ENCODE measurements at regions not wholly inside any gene's neighbourhood (a gene's known extent, or its start where the extent isn't known, plus 50 kb on each side); places are given as distances from the start of the nearest gene placed in this dataset.
A peak's percentile ranks its signal among the peaks of the same experiment; 100 is the strongest.

DNA sequence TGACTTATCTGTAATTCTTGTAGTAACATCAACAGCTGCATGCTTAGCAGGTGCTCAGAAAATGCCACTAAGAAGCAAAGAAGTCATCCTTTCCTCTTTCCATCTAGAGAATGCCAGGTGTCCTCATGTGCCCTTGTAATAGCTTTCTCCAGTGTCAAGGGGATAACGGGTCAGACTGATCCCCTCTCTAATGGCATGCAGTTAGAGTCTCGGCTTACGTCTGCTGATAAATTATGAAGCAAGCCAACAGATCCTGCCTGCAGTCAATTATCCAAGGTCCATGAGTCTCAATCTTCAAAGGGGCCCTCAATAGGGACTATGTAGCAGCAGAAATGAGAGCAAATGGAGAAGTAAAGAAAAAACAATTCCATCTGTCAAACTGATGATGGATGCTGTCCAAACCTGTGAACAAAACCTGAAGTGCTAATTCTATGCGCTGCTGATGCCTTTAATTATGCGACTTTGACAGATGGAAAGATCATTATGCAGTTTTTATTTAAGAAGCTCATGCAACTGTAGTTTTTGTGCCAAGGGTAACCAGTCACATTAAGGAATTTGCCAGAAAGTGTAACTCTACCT, 162.8 kb upstream of the PEX5L start:
- H3K9ac ChIP-seq (ENCODE audit: low read length): no peak overlapping the region
- H3K4me1 ChIP-seq (ENCODE audit: insufficient read depth, low read length, severe bottlenecking): no peaks in the 10 kb centered on the region
- no peaks in the 10 kb centered on the region for H3F3A ChIP-seq (ENCODE audit: insufficient read depth, low read length)
- no peaks in the 10 kb centered on the region for H3K36me3 ChIP-seq (ENCODE audit: insufficient read depth, low read length)
- no peak overlapping the region for H3K4me2 ChIP-seq (ENCODE audit: low read length)
- no peaks in the 10 kb centered on the region for H3K79me2 ChIP-seq (ENCODE audit: insufficient read depth, low read length)
- no peak overlapping the region for H3K27ac ChIP-seq (ENCODE audit: low read depth, low read length, poor library complexity, severe bottlenecking)
- no peaks in the 10 kb centered on the region for H3K9me3 ChIP-seq (ENCODE audit: low read length)
- H2AFZ ChIP-seq (ENCODE audit: low read length): no peak overlapping the region
- H4K20me1 ChIP-seq (ENCODE audit: insufficient read depth, low read length): no peaks in the 10 kb centered on the region
- no peaks in the 10 kb centered on the region for H3K27me3 ChIP-seq (ENCODE audit: insufficient read depth, low read length)
- TF ChIP-seq EZH2 (IDR thresholded peaks at IDR 0.05; ENCODE audit: borderline replicate concordance, low read length): no peak
- TF ChIP-seq, protein P1, sequence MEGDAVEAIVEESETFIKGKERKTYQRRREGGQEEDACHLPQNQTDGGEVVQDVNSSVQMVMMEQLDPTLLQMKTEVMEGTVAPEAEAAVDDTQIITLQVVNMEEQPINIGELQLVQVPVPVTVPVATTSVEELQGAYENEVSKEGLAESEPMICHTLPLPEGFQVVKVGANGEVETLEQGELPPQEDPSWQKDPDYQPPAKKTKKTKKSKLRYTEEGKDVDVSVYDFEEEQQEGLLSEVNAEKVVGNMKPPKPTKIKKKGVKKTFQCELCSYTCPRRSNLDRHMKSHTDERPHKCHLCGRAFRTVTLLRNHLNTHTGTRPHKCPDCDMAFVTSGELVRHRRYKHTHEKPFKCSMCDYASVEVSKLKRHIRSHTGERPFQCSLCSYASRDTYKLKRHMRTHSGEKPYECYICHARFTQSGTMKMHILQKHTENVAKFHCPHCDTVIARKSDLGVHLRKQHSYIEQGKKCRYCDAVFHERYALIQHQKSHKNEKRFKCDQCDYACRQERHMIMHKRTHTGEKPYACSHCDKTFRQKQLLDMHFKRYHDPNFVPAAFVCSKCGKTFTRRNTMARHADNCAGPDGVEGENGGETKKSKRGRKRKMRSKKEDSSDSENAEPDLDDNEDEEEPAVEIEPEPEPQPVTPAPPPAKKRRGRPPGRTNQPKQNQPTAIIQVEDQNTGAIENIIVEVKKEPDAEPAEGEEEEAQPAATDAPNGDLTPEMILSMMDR (IDR thresholded peaks at IDR 0.05; ENCODE audit: low read length): no peak
- H3K9me2 ChIP-seq (ENCODE audit: low read depth, low read length): no peaks in the 10 kb centered on the region
- H3K4me3 ChIP-seq (ENCODE audit: low read depth, low read length, poor library complexity, severe bottlenecking): no peak overlapping the region

DNA sequence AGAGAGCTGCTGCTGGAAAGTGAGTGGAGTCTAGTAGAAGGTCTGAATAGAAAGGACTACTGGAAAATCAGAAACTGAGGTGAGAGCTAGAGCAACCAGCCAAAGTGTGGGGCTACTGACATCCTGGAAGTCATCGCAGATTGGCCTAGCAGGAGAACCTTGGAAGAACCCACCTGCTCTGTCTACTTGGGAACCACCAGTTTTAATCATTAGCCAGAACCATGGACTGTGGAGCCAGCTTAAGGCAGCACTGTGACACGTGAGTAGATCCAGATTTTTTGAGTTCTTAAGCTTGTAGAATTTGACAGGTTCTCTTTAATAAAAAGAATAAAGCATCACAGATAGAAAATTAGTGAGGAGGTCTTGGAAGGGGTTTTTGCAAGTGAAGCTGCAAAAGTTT, 179.1 kb upstream of the PEX5L start:
- Histone ChIP-seq H3F3A (ENCODE audit: insufficient read depth, low read length) (no peaks in the 10 kb centered on the region), H3K27ac (ENCODE audit: low read depth, low read length, poor library complexity, severe bottlenecking) (no peak overlapping the region), H3K4me1 (ENCODE audit: insufficient read depth, low read length, severe bottlenecking) (no peaks in the 10 kb centered on the region), H2AFZ (ENCODE audit: low read length) (no peak overlapping the region), H3K36me3 (ENCODE audit: insufficient read depth, low read length) (no peaks in the 10 kb centered on the region), H3K9me2 (ENCODE audit: low read depth, low read length) (no peaks in the 10 kb centered on the region), H3K79me2 (ENCODE audit: insufficient read depth, low read length) (no peaks in the 10 kb centered on the region), H4K20me1 (ENCODE audit: insufficient read depth, low read length) (no peaks in the 10 kb centered on the region), H3K4me2 (ENCODE audit: low read length) (no peak overlapping the region), H3K9me3 (ENCODE audit: low read length) (no peaks in the 10 kb centered on the region), H3K4me3 (ENCODE audit: low read depth, low read length, poor library complexity, severe bottlenecking) (no peak overlapping the region), H3K9ac (ENCODE audit: low read length) (no peak overlapping the region), H3K27me3 (ENCODE audit: insufficient read depth, low read length) (no peaks in the 10 kb centered on the region)
- TF ChIP-seq EZH2 (IDR thresholded peaks at IDR 0.05; ENCODE audit: borderline replicate concordance, low read length): no peak
- TF ChIP-seq, protein P1 (IDR thresholded peaks at IDR 0.05; ENCODE audit: low read length): no peak

DNA sequence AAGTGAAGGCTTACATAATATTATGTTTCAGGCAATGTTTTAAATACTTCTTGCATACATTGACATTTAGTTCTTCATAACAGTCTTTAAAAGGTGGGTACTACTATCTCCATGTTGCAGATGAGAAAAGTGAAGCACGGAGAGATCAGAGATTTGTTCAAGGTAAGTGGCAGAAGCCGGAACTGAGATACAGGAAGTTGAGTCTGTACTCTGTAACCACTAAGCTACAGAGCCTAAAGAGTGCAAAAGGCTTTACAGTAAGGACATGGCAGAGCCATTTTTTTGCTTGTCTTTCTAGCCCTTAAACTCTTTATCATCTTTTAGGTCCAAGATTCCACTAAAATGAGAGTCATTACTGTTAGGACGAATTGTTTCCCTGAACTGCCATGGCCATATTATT, 186.5 kb upstream of the PEX5L start:
- Histone ChIP-seq H3K4me1 (ENCODE audit: insufficient read depth, low read length, severe bottlenecking) (peaks cover 5% of the 10 kb centered on the region), H4K20me1 (ENCODE audit: insufficient read depth, low read length) (no peaks in the 10 kb centered on the region), H3K36me3 (ENCODE audit: insufficient read depth, low read length) (no peaks in the 10 kb centered on the region), H3K27me3 (ENCODE audit: insufficient read depth, low read length) (no peaks in the 10 kb centered on the region), H3K9me3 (ENCODE audit: low read length) (peaks cover 3% of the 10 kb centered on the region), H3K79me2 (ENCODE audit: insufficient read depth, low read length) (no peaks in the 10 kb centered on the region), H3K4me2 (ENCODE audit: low read length) (no peak overlapping the region; the same call in 1 of the 2 replicates), H3F3A (ENCODE audit: insufficient read depth, low read length) (no peaks in the 10 kb centered on the region), H3K9me2 (ENCODE audit: low read depth, low read length) (no peaks in the 10 kb centered on the region), H3K4me3 (ENCODE audit: low read depth, low read length, poor library complexity, severe bottlenecking) (no peak overlapping the region), H3K9ac (ENCODE audit: low read length) (no peak overlapping the region), H2AFZ (ENCODE audit: low read length) (peak overlapping the region; percentile 51; the same call in 1 of the 2 replicates), H3K27ac (ENCODE audit: low read depth, low read length, poor library complexity, severe bottlenecking) (no peak overlapping the region)
- no peak for TF ChIP-seq EZH2 (IDR thresholded peaks at IDR 0.05; ENCODE audit: borderline replicate concordance, low read length)
- TF ChIP-seq, protein P1 (IDR thresholded peaks at IDR 0.05; ENCODE audit: low read length): no peak

All from OCI-LY1 (cell line).